ENCODE measurements at regions not wholly inside any gene's neighbourhood (a gene's known extent, or its start where the extent isn't known, plus 50 kb on each side); places are given as distances from the start of the nearest gene placed in this dataset.

DNA sequence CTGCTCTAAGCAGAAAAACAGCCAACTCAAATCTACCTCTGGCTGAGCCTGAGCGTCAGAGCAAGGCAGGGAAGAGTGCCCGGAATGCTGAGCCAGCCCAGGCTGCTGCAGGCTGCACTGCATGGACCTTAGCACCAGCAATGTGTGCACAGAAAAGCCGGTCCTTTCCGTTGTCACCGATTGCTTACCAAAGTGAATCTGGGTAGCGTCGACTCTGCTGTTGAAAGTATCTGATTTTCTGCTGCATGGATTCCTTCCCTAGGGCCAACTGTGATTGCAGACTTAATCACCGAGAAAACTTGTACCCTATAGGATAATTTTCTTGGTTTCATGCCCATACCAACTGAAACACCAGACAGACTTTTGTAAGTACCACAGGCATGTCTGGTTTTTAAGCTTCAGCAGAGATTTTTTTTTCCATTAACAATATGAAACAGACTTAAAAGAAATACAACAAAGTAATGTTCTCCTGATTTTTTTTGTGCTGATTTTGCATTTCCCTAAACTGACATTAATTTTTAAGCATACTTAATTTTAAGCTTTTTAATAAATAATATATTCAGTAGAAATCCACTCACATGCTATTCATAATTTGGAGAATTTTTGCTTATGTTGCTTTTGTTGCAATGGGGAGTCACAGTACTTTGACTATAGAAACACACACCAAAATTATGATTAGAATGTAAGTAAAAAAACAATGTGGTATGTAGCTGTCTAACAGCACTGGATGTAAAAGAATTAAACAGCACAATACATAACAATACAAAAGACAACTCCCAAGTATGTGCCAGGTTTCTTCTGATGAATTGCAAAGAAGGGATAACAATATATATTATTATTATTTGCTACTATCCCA is 218.0 kb downstream of the THBS2 start:
- TF ChIP-seq, protein P1, sequence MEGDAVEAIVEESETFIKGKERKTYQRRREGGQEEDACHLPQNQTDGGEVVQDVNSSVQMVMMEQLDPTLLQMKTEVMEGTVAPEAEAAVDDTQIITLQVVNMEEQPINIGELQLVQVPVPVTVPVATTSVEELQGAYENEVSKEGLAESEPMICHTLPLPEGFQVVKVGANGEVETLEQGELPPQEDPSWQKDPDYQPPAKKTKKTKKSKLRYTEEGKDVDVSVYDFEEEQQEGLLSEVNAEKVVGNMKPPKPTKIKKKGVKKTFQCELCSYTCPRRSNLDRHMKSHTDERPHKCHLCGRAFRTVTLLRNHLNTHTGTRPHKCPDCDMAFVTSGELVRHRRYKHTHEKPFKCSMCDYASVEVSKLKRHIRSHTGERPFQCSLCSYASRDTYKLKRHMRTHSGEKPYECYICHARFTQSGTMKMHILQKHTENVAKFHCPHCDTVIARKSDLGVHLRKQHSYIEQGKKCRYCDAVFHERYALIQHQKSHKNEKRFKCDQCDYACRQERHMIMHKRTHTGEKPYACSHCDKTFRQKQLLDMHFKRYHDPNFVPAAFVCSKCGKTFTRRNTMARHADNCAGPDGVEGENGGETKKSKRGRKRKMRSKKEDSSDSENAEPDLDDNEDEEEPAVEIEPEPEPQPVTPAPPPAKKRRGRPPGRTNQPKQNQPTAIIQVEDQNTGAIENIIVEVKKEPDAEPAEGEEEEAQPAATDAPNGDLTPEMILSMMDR (IDR thresholded peaks at IDR 0.05; ENCODE audit: partially characterized antibody, unreplicated experiment): no peak
- H3K27ac Mint-ChIP-seq (ENCODE audit: unreplicated experiment): no peak overlapping the region
- H3K9me3 Mint-ChIP-seq (ENCODE audit: unreplicated experiment): peaks cover 10% of the 10 kb centered on the region
- no peak overlapping the region for H3K4me3 Mint-ChIP-seq (ENCODE audit: unreplicated experiment)
- H3K36me3 Mint-ChIP-seq (ENCODE audit: unreplicated experiment): no peaks in the 10 kb centered on the region
- no peak for DNase-seq
- peaks cover 5% of the 10 kb centered on the region for H3K27me3 Mint-ChIP-seq (ENCODE audit: unreplicated experiment)
- H3K4me1 Mint-ChIP-seq (ENCODE audit: low read depth, unreplicated experiment): no peaks in the 10 kb centered on the region

DNA sequence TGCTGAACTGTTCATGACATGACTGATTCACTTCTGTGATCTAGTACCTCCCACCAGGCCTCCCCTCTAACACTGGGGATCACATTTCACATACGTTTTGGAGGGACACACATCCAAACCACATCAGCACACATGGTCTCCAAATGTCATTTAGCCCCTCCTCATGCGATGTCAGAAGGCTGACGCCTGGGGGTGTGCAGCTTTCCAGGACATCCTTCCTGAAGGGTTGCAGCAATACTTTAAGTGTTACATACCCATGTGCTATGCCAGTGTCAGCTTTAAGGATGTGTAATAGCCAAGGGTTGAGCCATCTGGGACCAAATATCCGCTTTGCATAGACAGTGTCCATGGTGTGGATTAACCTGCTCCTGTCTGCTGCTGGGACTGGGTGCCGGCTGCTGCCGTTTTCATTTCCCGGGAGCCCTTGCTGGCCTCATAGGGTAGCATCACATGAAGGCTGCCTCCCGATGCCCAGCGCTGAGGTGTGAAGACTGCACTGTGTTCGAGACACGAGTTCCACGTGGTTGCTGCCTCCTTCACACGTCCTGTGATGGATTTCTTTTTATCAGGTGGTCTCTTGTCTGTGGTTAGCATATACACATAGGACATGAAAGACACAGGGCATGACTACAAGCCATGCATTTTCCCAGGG is 219.0 kb downstream of the THBS2 start:
- H3K27ac Mint-ChIP-seq (ENCODE audit: unreplicated experiment): no peak overlapping the region
- peaks cover 7% of the 10 kb centered on the region for H3K9me3 Mint-ChIP-seq (ENCODE audit: unreplicated experiment)

DNA sequence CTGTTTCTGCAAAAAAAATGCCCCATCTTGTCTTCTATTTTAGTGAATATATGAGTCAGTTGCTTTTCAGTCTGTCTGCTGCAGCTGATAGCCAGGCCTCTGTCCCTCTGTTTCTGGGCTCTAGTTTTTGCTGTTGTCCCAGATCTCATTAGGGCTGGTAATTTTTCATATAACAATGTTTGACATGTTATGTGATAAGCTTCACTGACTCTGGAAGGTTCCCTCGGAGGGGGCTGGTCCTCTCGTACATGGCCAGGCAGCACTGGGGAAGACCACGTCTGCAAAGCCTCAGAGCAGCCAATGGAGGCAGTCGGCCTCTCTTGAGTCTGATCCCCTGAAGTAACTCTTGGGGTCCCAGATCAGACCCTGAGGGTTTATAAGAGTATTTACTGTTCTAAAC is 223.8 kb downstream of the THBS2 start:
- DNase-seq: no peak
- Mint-ChIP-seq H3K36me3 (ENCODE audit: unreplicated experiment) (no peaks in the 10 kb centered on the region), H3K9me3 (ENCODE audit: unreplicated experiment) (peaks cover 2% of the 10 kb centered on the region), H3K27ac (ENCODE audit: unreplicated experiment) (no peak overlapping the region), H3K4me1 (ENCODE audit: low read depth, unreplicated experiment) (no peaks in the 10 kb centered on the region), H3K27me3 (ENCODE audit: unreplicated experiment) (peaks cover 5% of the 10 kb centered on the region), H3K4me3 (ENCODE audit: unreplicated experiment) (no peak overlapping the region)
- TF ChIP-seq, protein P1 (IDR thresholded peaks at IDR 0.05; ENCODE audit: partially characterized antibody, unreplicated experiment): no peak

More for the DNA sequence above, 219.0 kb downstream of the THBS2 start:
- no peak for DNase-seq
- Mint-ChIP-seq H3K36me3 (ENCODE audit: unreplicated experiment) (no peaks in the 10 kb centered on the region), H3K4me1 (ENCODE audit: low read depth, unreplicated experiment) (no peaks in the 10 kb centered on the region), H3K4me3 (ENCODE audit: unreplicated experiment) (no peak overlapping the region), H3K27me3 (ENCODE audit: unreplicated experiment) (peaks cover 5% of the 10 kb centered on the region)
- TF ChIP-seq, protein P1 (IDR thresholded peaks at IDR 0.05; ENCODE audit: partially characterized antibody, unreplicated experiment): no peak

DNA sequence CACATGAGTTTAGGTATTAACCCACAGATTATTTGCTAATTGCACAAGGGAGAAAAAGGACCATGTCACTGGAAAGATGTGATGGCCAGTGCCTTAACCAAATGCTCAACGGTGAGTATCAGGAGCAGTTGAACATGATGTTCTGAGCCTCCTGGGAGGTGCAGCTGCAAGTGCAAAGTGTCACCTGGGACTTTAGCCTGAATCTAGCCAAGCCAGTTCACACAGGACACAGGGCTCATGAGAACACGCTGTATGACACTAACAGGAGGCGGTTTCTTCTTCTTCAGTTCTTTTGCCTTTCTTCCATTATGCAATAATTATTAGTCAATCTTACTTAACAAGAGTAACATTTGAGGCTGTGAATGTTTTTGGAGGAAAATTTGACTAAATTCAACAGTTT is 225.3 kb downstream of the THBS2 start:
- Mint-ChIP-seq H3K27ac (ENCODE audit: unreplicated experiment) (no peak overlapping the region), H3K4me3 (ENCODE audit: unreplicated experiment) (no peak overlapping the region), H3K36me3 (ENCODE audit: unreplicated experiment) (no peaks in the 10 kb centered on the region), H3K4me1 (ENCODE audit: low read depth, unreplicated experiment) (no peaks in the 10 kb centered on the region), H3K9me3 (ENCODE audit: unreplicated experiment) (no peaks in the 10 kb centered on the region), H3K27me3 (ENCODE audit: unreplicated experiment) (peaks cover under 1% of the 10 kb centered on the region)
- no peak for DNase-seq
- TF ChIP-seq, protein P1 (IDR thresholded peaks at IDR 0.05; ENCODE audit: partially characterized antibody, unreplicated experiment): no peak

DNA sequence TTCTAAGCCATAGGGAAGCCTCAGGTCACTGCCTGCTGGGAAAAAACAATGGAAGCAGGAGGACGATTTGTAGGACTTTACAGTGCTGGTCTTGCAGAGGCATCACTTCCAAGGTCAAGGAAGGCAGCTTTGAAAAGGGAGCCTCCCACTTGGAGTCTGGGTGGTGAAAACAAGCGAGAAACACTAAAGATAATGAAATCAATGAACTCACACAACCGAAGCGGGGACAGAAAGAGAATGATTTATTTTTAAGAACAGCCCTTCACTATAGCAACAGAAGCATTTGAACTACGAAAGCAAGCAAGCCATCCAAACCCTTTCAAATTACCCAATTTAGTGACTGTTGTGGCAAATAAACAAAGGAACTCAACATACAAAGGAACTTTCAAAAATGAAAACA is 227.5 kb downstream of the THBS2 start:
- TF ChIP-seq, protein P1 (IDR thresholded peaks at IDR 0.05; ENCODE audit: partially characterized antibody, unreplicated experiment): no peak
- Mint-ChIP-seq H3K27ac (ENCODE audit: unreplicated experiment) (no peak overlapping the region), H3K27me3 (ENCODE audit: unreplicated experiment) (no peaks in the 10 kb centered on the region), H3K9me3 (ENCODE audit: unreplicated experiment) (no peaks in the 10 kb centered on the region), H3K4me3 (ENCODE audit: unreplicated experiment) (no peak overlapping the region), H3K4me1 (ENCODE audit: low read depth, unreplicated experiment) (no peaks in the 10 kb centered on the region), H3K36me3 (ENCODE audit: unreplicated experiment) (no peaks in the 10 kb centered on the region)
- no peak for DNase-seq
